GM23338 (cell line): ENCODE measurements at regions not wholly inside any gene's neighbourhood (a gene's known extent, or its start where the extent isn't known, plus 50 kb on each side); places are given as distances from the start of the nearest gene placed in this dataset.

Experiments
- ETS1 ChIP-seq: IDR thresholded peaks from 2 replicates; pipeline ENCODE4 v1.6.1; 2016; ENCODE audit warnings: antibody characterized with exemption
- EZH2 ChIP-seq: fragments of 200-600 bp; sonication (generic); IDR thresholded peaks from one replicate; pipeline ENCODE4 v1.8.0; 2017; ENCODE audit warnings: antibody characterized with exemption, mild to moderate bottlenecking, low read depth; ENCODE audit not compliant: unreplicated experiment
- EZH2phosphoT487 ChIP-seq: fragments of 200-600 bp; sonication (generic); IDR thresholded peaks from one replicate; pipeline ENCODE4 v1.8.1; 2018; ENCODE audit warnings: antibody characterized with exemption; ENCODE audit not compliant: unreplicated experiment
- JUNB ChIP-seq: IDR thresholded peaks from one replicate; pipeline ENCODE4 v1.6.1; 2016; ENCODE audit warnings: antibody characterized with exemption; ENCODE audit not compliant: unreplicated experiment
- ZNF331 ChIP-seq: fragments of 250-450 bp; sonication (Bioruptor Pico); IDR thresholded peaks from 2 replicates; pipeline ENCODE4 v1.5.0; 2020; ENCODE audit warnings: low read depth, mild to moderate bottlenecking, moderate library complexity
- ZNF462 ChIP-seq: fragments of 250-450 bp; sonication (Bioruptor Pico); IDR thresholded peaks from 2 replicates; pipeline ENCODE4 v1.5.0; 2020; ENCODE audit warnings: mild to moderate bottlenecking, moderate library complexity
- TF ChIP-seq, protein P1 (sequence below): IDR thresholded peaks from one replicate; pipeline ENCODE4 v1.6.1; 2018; ENCODE audit warnings: antibody characterized with exemption; ENCODE audit not compliant: unreplicated experiment
- TF ChIP-seq, protein P2 (sequence below), 2 experiments: fragments of 200-600 bp in 1 of 2; sonication (generic) in 1 of 2; conservative IDR thresholded peaks; 2 replicates each; pipeline versions ENCODE4 v1.5.1 to v1.6.1; 2016 to 2017; ENCODE audit warnings: antibody characterized with exemption in 2 of 2, low read depth in 2 of 2, mild to moderate bottlenecking in 2 of 2, moderate library complexity in 1 of 2

- TF ChIP-seq ZNF462 (CRISPR knock-in tag) (no peak), JUNB (no peak), ETS1 (no peak), ZNF331 (CRISPR knock-in tag) (no peak), EZH2 (no peak), EZH2phosphoT487 (no peak)
- TF ChIP-seq, protein P1, sequence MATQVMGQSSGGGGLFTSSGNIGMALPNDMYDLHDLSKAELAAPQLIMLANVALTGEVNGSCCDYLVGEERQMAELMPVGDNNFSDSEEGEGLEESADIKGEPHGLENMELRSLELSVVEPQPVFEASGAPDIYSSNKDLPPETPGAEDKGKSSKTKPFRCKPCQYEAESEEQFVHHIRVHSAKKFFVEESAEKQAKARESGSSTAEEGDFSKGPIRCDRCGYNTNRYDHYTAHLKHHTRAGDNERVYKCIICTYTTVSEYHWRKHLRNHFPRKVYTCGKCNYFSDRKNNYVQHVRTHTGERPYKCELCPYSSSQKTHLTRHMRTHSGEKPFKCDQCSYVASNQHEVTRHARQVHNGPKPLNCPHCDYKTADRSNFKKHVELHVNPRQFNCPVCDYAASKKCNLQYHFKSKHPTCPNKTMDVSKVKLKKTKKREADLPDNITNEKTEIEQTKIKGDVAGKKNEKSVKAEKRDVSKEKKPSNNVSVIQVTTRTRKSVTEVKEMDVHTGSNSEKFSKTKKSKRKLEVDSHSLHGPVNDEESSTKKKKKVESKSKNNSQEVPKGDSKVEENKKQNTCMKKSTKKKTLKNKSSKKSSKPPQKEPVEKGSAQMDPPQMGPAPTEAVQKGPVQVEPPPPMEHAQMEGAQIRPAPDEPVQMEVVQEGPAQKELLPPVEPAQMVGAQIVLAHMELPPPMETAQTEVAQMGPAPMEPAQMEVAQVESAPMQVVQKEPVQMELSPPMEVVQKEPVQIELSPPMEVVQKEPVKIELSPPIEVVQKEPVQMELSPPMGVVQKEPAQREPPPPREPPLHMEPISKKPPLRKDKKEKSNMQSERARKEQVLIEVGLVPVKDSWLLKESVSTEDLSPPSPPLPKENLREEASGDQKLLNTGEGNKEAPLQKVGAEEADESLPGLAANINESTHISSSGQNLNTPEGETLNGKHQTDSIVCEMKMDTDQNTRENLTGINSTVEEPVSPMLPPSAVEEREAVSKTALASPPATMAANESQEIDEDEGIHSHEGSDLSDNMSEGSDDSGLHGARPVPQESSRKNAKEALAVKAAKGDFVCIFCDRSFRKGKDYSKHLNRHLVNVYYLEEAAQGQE: no peak
- TF ChIP-seq, protein P2, sequence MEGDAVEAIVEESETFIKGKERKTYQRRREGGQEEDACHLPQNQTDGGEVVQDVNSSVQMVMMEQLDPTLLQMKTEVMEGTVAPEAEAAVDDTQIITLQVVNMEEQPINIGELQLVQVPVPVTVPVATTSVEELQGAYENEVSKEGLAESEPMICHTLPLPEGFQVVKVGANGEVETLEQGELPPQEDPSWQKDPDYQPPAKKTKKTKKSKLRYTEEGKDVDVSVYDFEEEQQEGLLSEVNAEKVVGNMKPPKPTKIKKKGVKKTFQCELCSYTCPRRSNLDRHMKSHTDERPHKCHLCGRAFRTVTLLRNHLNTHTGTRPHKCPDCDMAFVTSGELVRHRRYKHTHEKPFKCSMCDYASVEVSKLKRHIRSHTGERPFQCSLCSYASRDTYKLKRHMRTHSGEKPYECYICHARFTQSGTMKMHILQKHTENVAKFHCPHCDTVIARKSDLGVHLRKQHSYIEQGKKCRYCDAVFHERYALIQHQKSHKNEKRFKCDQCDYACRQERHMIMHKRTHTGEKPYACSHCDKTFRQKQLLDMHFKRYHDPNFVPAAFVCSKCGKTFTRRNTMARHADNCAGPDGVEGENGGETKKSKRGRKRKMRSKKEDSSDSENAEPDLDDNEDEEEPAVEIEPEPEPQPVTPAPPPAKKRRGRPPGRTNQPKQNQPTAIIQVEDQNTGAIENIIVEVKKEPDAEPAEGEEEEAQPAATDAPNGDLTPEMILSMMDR (conservative IDR thresholded peaks at IDR 0.05; ENCODE audit: low read depth in 2 of 2): no peak
These were observed 310.2 kb upstream of the RGMB start (continued) for GRCh38 chr5:98463222-98463621.
